H9 (cell line): ENCODE measurements at regions not wholly inside any gene's neighbourhood (a gene's known extent, or its start where the extent isn't known, plus 50 kb on each side); places are given as distances from the start of the nearest gene placed in this dataset.

Source experiments
- DNase-seq: peaks from one replicate; pipeline ENCODE4 v3.0.0-alpha.2; 2017
- H2AFZ ChIP-seq: one replicate; pipeline ENCODE4 v1.6.1; 2013; ENCODE audit warnings: mild to moderate bottlenecking, low read length, control low read depth, moderate library complexity
- H2AK5ac ChIP-seq: 2 replicates; pipeline ENCODE4 v1.6.1; 2013; ENCODE audit warnings: low read length, control low read depth, mixed read lengths; ENCODE audit not compliant: insufficient read length
- H2BK120ac ChIP-seq: one replicate; pipeline ENCODE4 v1.6.1; 2013; ENCODE audit warnings: low read depth, mild to moderate bottlenecking, low read length, control low read depth, inconsistent platforms; ENCODE audit not compliant: poor library complexity, severe bottlenecking
- H2BK12ac ChIP-seq: 2 replicates; pipeline ENCODE4 v1.6.1; 2013; ENCODE audit warnings: low read length, control low read depth, mixed read lengths, low read depth; ENCODE audit not compliant: insufficient read length
- H2BK15ac ChIP-seq: 2 replicates; pipeline ENCODE4 v1.6.1; 2013; ENCODE audit warnings: low read depth, low read length, control low read depth
- H2BK20ac ChIP-seq: one replicate; pipeline ENCODE4 v1.6.1; 2013; ENCODE audit warnings: low read depth, mild to moderate bottlenecking, low read length, control low read depth, inconsistent platforms; ENCODE audit not compliant: poor library complexity, severe bottlenecking
- H2BK5ac ChIP-seq: 2 replicates; pipeline ENCODE4 v1.6.1; 2013; ENCODE audit warnings: low read length, control low read depth, mixed read lengths; ENCODE audit not compliant: insufficient read length
- H3K14ac ChIP-seq: 2 replicates; pipeline ENCODE4 v1.6.1; 2013; ENCODE audit warnings: low read length, control low read depth; ENCODE audit not compliant: insufficient read depth
- H3K18ac ChIP-seq: 2 replicates; pipeline ENCODE4 v1.6.1; 2013; ENCODE audit warnings: low read depth, mild to moderate bottlenecking, mixed read lengths, low read length, control low read depth; ENCODE audit not compliant: insufficient read length
- H3K23ac ChIP-seq: 2 replicates; pipeline ENCODE4 v1.6.1; 2013; ENCODE audit warnings: low read length, control low read depth, mixed read lengths, low read depth; ENCODE audit not compliant: insufficient read length
- H3K23me2 ChIP-seq: 2 replicates; pipeline ENCODE4 v1.6.1; 2013; ENCODE audit warnings: low read depth, mild to moderate bottlenecking, mixed read lengths, low read length, control low read depth; ENCODE audit not compliant: insufficient read length, poor library complexity, severe bottlenecking
- H3K27ac ChIP-seq: 2 replicates; pipeline ENCODE4 v1.5.1; 2013; ENCODE audit warnings: low read length, control low read depth, mixed read lengths, low read depth; ENCODE audit not compliant: insufficient read length
- H3K27me3 ChIP-seq: 2 replicates; pipeline ENCODE4 v1.6.1; 2013; ENCODE audit warnings: low read length, control low read depth, inconsistent platforms; ENCODE audit not compliant: insufficient read depth
- H3K4ac ChIP-seq: 2 replicates; pipeline ENCODE4 v1.6.1; 2013; ENCODE audit warnings: low read depth, mild to moderate bottlenecking, control low read depth, inconsistent platforms, low read length, moderate library complexity
- H3K4me1 ChIP-seq: 2 replicates; pipeline ENCODE4 v1.6.1; 2013; ENCODE audit warnings: low read length, control low read depth, inconsistent platforms; ENCODE audit not compliant: insufficient read depth
- H3K4me2 ChIP-seq: 2 replicates; pipeline ENCODE4 v1.6.1; 2013; ENCODE audit warnings: low read length, control low read depth, mixed read lengths; ENCODE audit not compliant: insufficient read length, insufficient read depth
- H3K56ac ChIP-seq: 2 replicates; pipeline ENCODE4 v1.6.1; 2013; ENCODE audit warnings: low read depth, mild to moderate bottlenecking, mixed read lengths, low read length, control low read depth; ENCODE audit not compliant: insufficient read length
- H3K79me1 ChIP-seq: 2 replicates; pipeline ENCODE4 v1.6.1; 2013; ENCODE audit warnings: low read depth, mild to moderate bottlenecking, moderate library complexity, low read length, control low read depth, inconsistent platforms; ENCODE audit not compliant: insufficient read depth, poor library complexity, severe bottlenecking
- H3K79me2 ChIP-seq: 2 replicates; pipeline ENCODE4 v1.6.1; 2013; ENCODE audit warnings: low read length, control low read depth, inconsistent platforms; ENCODE audit not compliant: insufficient read depth
- H3K9ac ChIP-seq: 2 replicates; pipeline ENCODE4 v1.6.1; 2013; ENCODE audit warnings: low read length, control low read depth, mixed read lengths; ENCODE audit not compliant: insufficient read length; ENCODE audit errors: extremely low read depth
- H3K9me3 ChIP-seq: one replicate; pipeline ENCODE4 v1.6.1; 2013; ENCODE audit warnings: low read depth, low read length, inconsistent platforms; ENCODE audit not compliant: control insufficient read depth
- H3T11ph ChIP-seq: one replicate; pipeline ENCODE4 v1.6.1; 2013; ENCODE audit warnings: mild to moderate bottlenecking, low read length, control low read depth, inconsistent platforms
- H4K20me1 ChIP-seq: one replicate; pipeline ENCODE4 v1.6.1; 2013; ENCODE audit not compliant: control insufficient read depth, insufficient read length, insufficient read depth
- H4K5ac ChIP-seq: 2 replicates; pipeline ENCODE4 v1.6.1; 2013; ENCODE audit warnings: low read depth, mild to moderate bottlenecking, mixed read lengths, low read length, control low read depth; ENCODE audit not compliant: insufficient read length
- H4K8ac ChIP-seq: replicated peaks from 2 replicates; pipeline ENCODE4 v1.6.1; 2013; ENCODE audit warnings: low read length, control low read depth, mixed read lengths, low read depth; ENCODE audit not compliant: insufficient read length
- H4K91ac ChIP-seq: 2 replicates; pipeline ENCODE4 v1.6.1; 2013; ENCODE audit warnings: low read depth, mild to moderate bottlenecking, moderate library complexity, mixed read lengths, low read length, control low read depth; ENCODE audit not compliant: insufficient read length
- H3K27ac Mint-ChIP-seq, 3 experiments: 2 replicates in 2 of 3; 3 replicates in 1 of 3; pipeline ENCODE4 v1.8.0; 2020 to 2021; ENCODE audit warnings: mixed read lengths in 3 of 3, mild to moderate bottlenecking in 1 of 3, moderate library complexity in 1 of 3
- H3K27me3 Mint-ChIP-seq: 2 replicates; pipeline ENCODE4 v1.8.0; 2021; ENCODE audit warnings: low read depth, mild to moderate bottlenecking, moderate library complexity, mixed read lengths
- H3K36me3 Mint-ChIP-seq, 3 experiments: 2 replicates in 2 of 3; 3 replicates in 1 of 3; pipeline ENCODE4 v1.8.0; 2020 to 2021; ENCODE audit warnings: low read depth in 3 of 3, mixed read lengths in 3 of 3; ENCODE audit not compliant: insufficient read depth in 1 of 3
- H3K4me1 Mint-ChIP-seq, 2 experiments: 2 replicates each; pipeline ENCODE4 v1.8.0; 2020; ENCODE audit warnings: mixed read lengths in 2 of 2
- H3K4me3 Mint-ChIP-seq, 2 experiments: 2 replicates in 1 of 2; 3 replicates in 1 of 2; pipeline ENCODE4 v1.8.0; 2020 to 2021; ENCODE audit warnings: mild to moderate bottlenecking in 2 of 2, mixed read lengths in 2 of 2, moderate library complexity in 1 of 2
- H3K9me3 Mint-ChIP-seq, 2 experiments: 2 replicates in 1 of 2; 3 replicates in 1 of 2; pipeline ENCODE4 v1.8.0; 2020; ENCODE audit warnings: mild to moderate bottlenecking in 2 of 2, mixed read lengths in 2 of 2, moderate library complexity in 1 of 2
- WGBS: extraction: QIAGEN DNeasy Blood & Tissue Kit; methylation state at CpG from one replicate; pipeline ENCODE4 v1.1.7; 2013; ENCODE audit warnings: missing lambda C conversion rate, low lambda C conversion rate, mixed read lengths; ENCODE audit not compliant: insufficient read length; ENCODE audit errors: extremely low coverage; 5-methylcytosine and 5-hydroxymethylcytosine counted together
- TF ChIP-seq, protein P1 (sequence below): fragments of 200-600 bp; sonication (generic); conservative IDR thresholded peaks from 3 replicates; pipeline ENCODE4 v1.8.0; 2021; ENCODE audit warnings: antibody characterized with exemption, mild to moderate bottlenecking

DNA sequence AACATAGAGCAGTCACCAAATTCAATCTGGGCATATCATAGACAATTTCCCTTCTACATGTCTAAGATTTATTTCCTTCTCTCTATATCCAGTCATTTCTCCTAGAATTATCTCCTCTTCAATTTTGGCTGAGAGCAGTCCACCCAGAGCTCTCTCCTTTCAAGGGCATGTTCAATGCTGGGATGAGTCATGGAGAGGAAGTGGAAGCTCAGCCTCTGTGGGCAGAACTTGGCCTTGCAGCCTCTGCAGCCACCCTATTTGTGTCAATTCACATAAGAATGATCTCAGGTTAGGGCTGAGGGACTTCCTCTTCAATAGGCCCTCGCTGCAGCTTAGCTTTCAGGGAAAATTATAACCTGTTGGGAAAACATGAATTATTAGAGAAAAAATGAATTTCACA lies 560.8 kb downstream of the POM121L12 start:
- H3K14ac ChIP-seq: no peak overlapping the region
- peak overlapping the region in 1 of 3 experiments; percentile 3; a peak in 1 of 7 replicates for H3K27ac Mint-ChIP-seq
- H3K9me3 Mint-ChIP-seq: no peaks in the 10 kb centered on the region
- H3K4me1 Mint-ChIP-seq: peaks cover 8 to 14% of the 10 kb centered on the region in 2 experiments
- H3K9ac ChIP-seq: no peak overlapping the region
- no peaks in the 10 kb centered on the region for H3K27me3 Mint-ChIP-seq
- H2BK12ac ChIP-seq: no peak overlapping the region
- no peak overlapping the region for H4K8ac ChIP-seq
- H3K9me3 ChIP-seq: no peaks in the 10 kb centered on the region
- no peak overlapping the region for H4K5ac ChIP-seq
- no peak overlapping the region for H2BK20ac ChIP-seq
- H2BK15ac ChIP-seq: no peak overlapping the region
- no CpG with 5 or more reads among the region's 1 CpG for WGBS
- no peak overlapping the region for H3K4me2 ChIP-seq
- H3K4ac ChIP-seq: no peak overlapping the region
- no peaks in the 10 kb centered on the region for H3K23me2 ChIP-seq
- peak; percentile 70 for DNase-seq
- no peak overlapping the region for H3K27ac ChIP-seq
- no peak overlapping the region for H3T11ph ChIP-seq
- no peak overlapping the region for H3K18ac ChIP-seq
- H3K56ac ChIP-seq: no peak overlapping the region
- H3K79me1 ChIP-seq: no peaks in the 10 kb centered on the region
- H3K23ac ChIP-seq: no peak overlapping the region
- TF ChIP-seq, protein P1, sequence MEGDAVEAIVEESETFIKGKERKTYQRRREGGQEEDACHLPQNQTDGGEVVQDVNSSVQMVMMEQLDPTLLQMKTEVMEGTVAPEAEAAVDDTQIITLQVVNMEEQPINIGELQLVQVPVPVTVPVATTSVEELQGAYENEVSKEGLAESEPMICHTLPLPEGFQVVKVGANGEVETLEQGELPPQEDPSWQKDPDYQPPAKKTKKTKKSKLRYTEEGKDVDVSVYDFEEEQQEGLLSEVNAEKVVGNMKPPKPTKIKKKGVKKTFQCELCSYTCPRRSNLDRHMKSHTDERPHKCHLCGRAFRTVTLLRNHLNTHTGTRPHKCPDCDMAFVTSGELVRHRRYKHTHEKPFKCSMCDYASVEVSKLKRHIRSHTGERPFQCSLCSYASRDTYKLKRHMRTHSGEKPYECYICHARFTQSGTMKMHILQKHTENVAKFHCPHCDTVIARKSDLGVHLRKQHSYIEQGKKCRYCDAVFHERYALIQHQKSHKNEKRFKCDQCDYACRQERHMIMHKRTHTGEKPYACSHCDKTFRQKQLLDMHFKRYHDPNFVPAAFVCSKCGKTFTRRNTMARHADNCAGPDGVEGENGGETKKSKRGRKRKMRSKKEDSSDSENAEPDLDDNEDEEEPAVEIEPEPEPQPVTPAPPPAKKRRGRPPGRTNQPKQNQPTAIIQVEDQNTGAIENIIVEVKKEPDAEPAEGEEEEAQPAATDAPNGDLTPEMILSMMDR: peak; percentile 32; the same call in 1 of the 3 replicates
- no peak overlapping the region for H2AFZ ChIP-seq
- no peaks in the 10 kb centered on the region for H3K27me3 ChIP-seq
- no peaks in the 10 kb centered on the region; a peak in 1 of 7 replicates for H3K36me3 Mint-ChIP-seq
- no peaks in the 10 kb centered on the region for H3K79me2 ChIP-seq
- H4K91ac ChIP-seq: no peak overlapping the region
- no peak overlapping the region for H2BK5ac ChIP-seq
- H4K20me1 ChIP-seq: no peaks in the 10 kb centered on the region
- H3K4me1 ChIP-seq: no peaks in the 10 kb centered on the region; the same call in 1 of the 2 replicates
- H2BK120ac ChIP-seq: no peak overlapping the region
- H3K4me3 Mint-ChIP-seq: no peak overlapping the region
- no peak overlapping the region for H2AK5ac ChIP-seq
